ENCODE measurements at regions not wholly inside any gene's neighbourhood (a gene's known extent, or its start where the extent isn't known, plus 50 kb on each side); places are given as distances from the start of the nearest gene placed in this dataset.

DNA sequence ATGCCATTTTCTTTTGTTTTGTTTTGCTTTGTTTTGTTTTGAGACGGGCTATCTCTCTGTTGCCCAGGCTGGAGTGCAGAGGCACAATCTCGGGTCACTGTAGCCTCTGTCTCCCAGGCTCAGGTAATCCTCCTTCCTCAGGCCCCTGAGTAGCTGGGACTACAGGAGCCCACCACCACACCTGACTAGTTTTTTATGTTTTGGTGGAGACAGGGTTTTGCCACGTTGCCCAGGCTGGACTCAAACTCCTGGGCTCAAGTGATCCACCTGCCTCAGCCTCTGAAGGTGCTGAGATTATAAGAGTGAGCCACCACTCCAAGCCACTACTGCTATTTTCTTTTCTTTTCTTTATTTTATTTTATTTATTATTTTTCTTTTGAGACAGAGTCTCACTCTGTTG lies 54.0 kb upstream of the S1PR3 start:
- TF ChIP-seq MAX (IDR thresholded peaks at IDR 0.05), result no peak
- TF ChIP-seq YY1 (IDR thresholded peaks at IDR 0.05; ENCODE audit: low read depth), result no peak
- TF ChIP-seq FOXM1 (IDR thresholded peaks at IDR 0.05; ENCODE audit: borderline replicate concordance, low read depth), result no peak
- no peak for TF ChIP-seq REST (IDR thresholded peaks at IDR 0.05; ENCODE audit: low read depth)
- TF ChIP-seq CREB1 (IDR thresholded peaks at IDR 0.05; ENCODE audit: low read depth), result no peak
- TF ChIP-seq ZBTB7A (IDR thresholded peaks at IDR 0.05; ENCODE audit: low read depth), result no peak
- TF ChIP-seq EGR1 (IDR thresholded peaks at IDR 0.05), result no peak
- no peak for TF ChIP-seq USF1 (IDR thresholded peaks at IDR 0.05)
- no peak for TF ChIP-seq EP300 (IDR thresholded peaks at IDR 0.05; ENCODE audit: borderline replicate concordance)
- no peak for TF ChIP-seq NFIC (IDR thresholded peaks at IDR 0.05)
- TF ChIP-seq TAF1 (IDR thresholded peaks at IDR 0.05; ENCODE audit: low read depth), result no peak
- no peak for TF ChIP-seq RAD21 (IDR thresholded peaks at IDR 0.05; ENCODE audit: low read depth)
- TF ChIP-seq TCF12 (IDR thresholded peaks at IDR 0.05; ENCODE audit: low read depth), result no peak
- no peak for TF ChIP-seq TEAD4 (IDR thresholded peaks at IDR 0.05)
- TF ChIP-seq CEBPB (IDR thresholded peaks at IDR 0.05), result no peak

DNA sequence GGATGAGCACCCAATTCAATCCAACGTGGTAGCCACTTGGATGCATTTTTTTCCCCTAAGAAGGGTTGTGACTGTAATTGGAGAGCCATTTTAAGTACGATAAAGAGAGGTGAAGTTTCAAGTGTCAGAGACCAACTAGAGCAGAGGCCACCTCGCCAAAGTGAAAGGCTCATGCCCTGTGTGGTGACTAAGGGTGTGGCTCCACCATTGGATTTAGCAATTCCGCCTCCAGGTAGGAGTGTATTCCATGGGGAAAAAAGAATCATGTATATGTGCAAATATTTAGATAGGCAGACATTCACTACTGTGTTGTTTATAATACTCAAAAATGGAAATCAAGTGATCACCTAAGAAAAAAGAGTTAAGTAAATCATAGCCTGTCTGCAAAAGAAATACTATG lies 53.1 kb upstream of the S1PR3 start:
- TF ChIP-seq EGR1 (IDR thresholded peaks at IDR 0.05) (no peak), YY1 (IDR thresholded peaks at IDR 0.05; ENCODE audit: low read depth) (no peak), REST (IDR thresholded peaks at IDR 0.05; ENCODE audit: low read depth) (no peak), EP300 (IDR thresholded peaks at IDR 0.05; ENCODE audit: borderline replicate concordance) (no peak), NFIC (IDR thresholded peaks at IDR 0.05) (no peak), TAF1 (IDR thresholded peaks at IDR 0.05; ENCODE audit: low read depth) (no peak), CEBPB (IDR thresholded peaks at IDR 0.05) (no peak), FOXM1 (IDR thresholded peaks at IDR 0.05; ENCODE audit: borderline replicate concordance, low read depth) (no peak)
